ENCODE measurements at regions not wholly inside any gene's neighbourhood (a gene's known extent, or its start where the extent isn't known, plus 50 kb on each side); places are given as distances from the start of the nearest gene placed in this dataset.

DNA sequence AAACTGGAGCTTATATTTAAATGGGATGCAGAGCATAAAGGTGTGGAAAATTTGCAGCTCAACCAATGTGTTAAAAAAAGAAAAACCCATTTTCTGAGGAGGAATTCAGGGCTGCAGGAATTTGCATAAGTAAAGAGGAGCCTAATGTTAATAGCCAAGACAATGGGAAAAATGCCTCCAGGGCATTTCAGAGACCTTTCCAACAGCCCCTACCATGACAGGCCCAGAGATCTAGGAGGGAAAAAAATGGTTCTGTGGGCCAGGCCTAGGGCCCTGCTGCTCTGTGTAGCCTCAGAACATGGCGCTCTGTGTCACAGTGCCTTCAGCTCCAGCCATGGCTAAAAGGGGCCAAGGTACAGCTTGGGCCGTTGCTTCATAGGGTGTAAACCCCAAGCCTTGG lies 719.7 kb upstream of the ACVR2A start:
- no peak overlapping the region for H3K27ac Mint-ChIP-seq
- no peaks in the 10 kb centered on the region for H3K4me1 Mint-ChIP-seq
- no peak overlapping the region for H3K4me3 Mint-ChIP-seq
- peaks cover 3% of the 10 kb centered on the region for H3K27me3 Mint-ChIP-seq (ENCODE audit: low read depth)
- TF ChIP-seq, protein P1, sequence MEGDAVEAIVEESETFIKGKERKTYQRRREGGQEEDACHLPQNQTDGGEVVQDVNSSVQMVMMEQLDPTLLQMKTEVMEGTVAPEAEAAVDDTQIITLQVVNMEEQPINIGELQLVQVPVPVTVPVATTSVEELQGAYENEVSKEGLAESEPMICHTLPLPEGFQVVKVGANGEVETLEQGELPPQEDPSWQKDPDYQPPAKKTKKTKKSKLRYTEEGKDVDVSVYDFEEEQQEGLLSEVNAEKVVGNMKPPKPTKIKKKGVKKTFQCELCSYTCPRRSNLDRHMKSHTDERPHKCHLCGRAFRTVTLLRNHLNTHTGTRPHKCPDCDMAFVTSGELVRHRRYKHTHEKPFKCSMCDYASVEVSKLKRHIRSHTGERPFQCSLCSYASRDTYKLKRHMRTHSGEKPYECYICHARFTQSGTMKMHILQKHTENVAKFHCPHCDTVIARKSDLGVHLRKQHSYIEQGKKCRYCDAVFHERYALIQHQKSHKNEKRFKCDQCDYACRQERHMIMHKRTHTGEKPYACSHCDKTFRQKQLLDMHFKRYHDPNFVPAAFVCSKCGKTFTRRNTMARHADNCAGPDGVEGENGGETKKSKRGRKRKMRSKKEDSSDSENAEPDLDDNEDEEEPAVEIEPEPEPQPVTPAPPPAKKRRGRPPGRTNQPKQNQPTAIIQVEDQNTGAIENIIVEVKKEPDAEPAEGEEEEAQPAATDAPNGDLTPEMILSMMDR (IDR thresholded peaks at IDR 0.05; ENCODE audit: unreplicated experiment in 3 of 3): no peak
- H3K36me3 Mint-ChIP-seq (ENCODE audit: low read depth): no peaks in the 10 kb centered on the region
- H3K9me3 Mint-ChIP-seq: peaks cover 28% of the 10 kb centered on the region

DNA sequence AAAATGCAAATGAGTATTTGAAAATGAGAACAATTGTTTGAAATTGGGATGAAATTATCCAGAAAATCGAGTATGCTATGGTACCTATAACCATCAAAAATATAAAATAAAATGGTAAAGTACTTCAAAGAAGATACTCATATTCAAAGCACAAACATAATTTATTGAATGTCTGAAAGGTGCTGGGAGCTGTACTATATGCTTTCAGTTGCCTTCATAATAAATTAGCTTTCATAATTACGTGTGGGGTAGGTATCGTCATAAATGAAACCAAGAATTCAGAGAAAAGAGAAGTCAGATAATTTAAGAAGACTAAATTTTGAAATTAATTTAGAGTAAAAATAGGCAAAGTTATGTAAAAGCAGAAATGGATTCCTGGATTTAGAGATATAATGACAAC lies 721.9 kb upstream of the ACVR2A start:
- Mint-ChIP-seq H3K4me3 (no peak overlapping the region), H3K9me3 (peaks cover 27% of the 10 kb centered on the region), H3K4me1 (no peaks in the 10 kb centered on the region), H3K27me3 (ENCODE audit: low read depth) (no peaks in the 10 kb centered on the region), H3K27ac (no peak overlapping the region), H3K36me3 (ENCODE audit: low read depth) (no peaks in the 10 kb centered on the region)
- TF ChIP-seq, protein P1 (IDR thresholded peaks at IDR 0.05; ENCODE audit: unreplicated experiment in 3 of 3): no peak

DNA sequence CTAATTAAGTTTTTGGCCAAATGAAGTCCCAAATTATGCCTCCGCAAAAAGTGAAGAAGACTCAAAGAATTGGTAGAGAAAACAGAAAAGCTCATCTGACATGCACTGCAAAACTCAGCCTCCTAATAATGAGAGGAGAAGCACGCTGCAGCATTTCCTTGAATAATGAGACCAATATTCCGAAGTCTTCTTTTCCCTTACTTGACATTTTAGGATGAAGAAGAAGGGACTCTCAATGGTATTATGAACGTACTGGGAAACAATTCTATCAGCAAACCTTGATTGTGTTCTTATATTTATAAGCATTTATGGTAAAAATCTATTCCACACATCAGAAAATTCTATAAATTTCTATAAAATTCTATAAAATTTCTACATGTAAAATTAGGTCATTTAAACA lies 733.9 kb upstream of the ACVR2A start:
- TF ChIP-seq, protein P1 (IDR thresholded peaks at IDR 0.05; ENCODE audit: unreplicated experiment in 3 of 3): no peak
- no peaks in the 10 kb centered on the region for H3K36me3 Mint-ChIP-seq (ENCODE audit: low read depth)
- no peaks in the 10 kb centered on the region for H3K4me1 Mint-ChIP-seq
- H3K4me3 Mint-ChIP-seq: no peak overlapping the region
- no peaks in the 10 kb centered on the region for H3K27me3 Mint-ChIP-seq (ENCODE audit: low read depth)
- no peaks in the 10 kb centered on the region for H3K9me3 Mint-ChIP-seq
- H3K27ac Mint-ChIP-seq: no peak overlapping the region

DNA sequence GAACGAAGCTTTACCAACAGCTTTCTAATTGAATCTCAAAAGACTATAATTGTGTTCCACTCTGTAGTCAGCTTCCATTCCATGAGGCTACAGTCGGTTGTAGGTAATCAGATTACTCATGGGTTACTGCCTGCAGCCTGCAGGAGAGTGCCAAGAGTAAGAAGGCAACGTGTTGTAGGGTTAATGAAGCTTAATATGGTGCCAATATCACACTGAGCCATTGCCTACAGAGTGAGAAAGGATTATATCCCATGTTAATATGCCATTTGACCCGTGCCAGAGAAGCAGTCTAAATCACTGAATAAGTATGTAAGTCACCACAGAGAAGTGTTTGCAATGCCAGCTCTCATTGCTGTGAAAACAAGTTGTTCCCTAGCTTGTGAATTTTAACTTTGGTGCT lies 734.5 kb upstream of the ACVR2A start:
- Mint-ChIP-seq H3K36me3 (ENCODE audit: low read depth) (no peaks in the 10 kb centered on the region), H3K4me1 (no peaks in the 10 kb centered on the region), H3K9me3 (no peaks in the 10 kb centered on the region), H3K27ac (no peak overlapping the region), H3K4me3 (no peak overlapping the region), H3K27me3 (ENCODE audit: low read depth) (no peaks in the 10 kb centered on the region)
- TF ChIP-seq, protein P1 (IDR thresholded peaks at IDR 0.05; ENCODE audit: unreplicated experiment in 3 of 3): no peak

DNA sequence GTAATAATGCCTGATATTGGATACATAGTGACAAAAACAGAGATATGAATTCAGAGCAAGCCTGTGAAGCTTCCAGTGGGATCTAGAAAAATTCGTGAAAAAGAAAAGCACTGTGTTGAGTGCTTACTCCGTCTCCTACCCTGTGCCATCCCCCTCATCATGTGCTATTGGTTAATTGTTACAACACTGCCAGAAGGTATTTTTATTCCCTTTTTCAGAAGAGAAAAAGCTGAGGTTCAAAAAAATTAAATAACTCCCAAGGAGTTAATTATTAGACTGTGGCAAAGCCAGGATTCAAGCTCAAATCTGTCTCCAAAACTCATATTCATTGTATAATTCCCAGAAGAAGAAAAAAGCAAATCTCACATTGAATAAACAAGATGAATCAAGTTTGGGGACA lies 735.5 kb upstream of the ACVR2A start:
- no peaks in the 10 kb centered on the region for H3K9me3 Mint-ChIP-seq
- TF ChIP-seq, protein P1 (IDR thresholded peaks at IDR 0.05; ENCODE audit: unreplicated experiment in 3 of 3): no peak
- peak overlapping the region; percentile 11 to 73 (median 45) for H3K27ac Mint-ChIP-seq
- no peaks in the 10 kb centered on the region for H3K36me3 Mint-ChIP-seq (ENCODE audit: low read depth)
- H3K27me3 Mint-ChIP-seq (ENCODE audit: low read depth): no peaks in the 10 kb centered on the region
- no peak overlapping the region for H3K4me3 Mint-ChIP-seq
- no peaks in the 10 kb centered on the region for H3K4me1 Mint-ChIP-seq

DNA sequence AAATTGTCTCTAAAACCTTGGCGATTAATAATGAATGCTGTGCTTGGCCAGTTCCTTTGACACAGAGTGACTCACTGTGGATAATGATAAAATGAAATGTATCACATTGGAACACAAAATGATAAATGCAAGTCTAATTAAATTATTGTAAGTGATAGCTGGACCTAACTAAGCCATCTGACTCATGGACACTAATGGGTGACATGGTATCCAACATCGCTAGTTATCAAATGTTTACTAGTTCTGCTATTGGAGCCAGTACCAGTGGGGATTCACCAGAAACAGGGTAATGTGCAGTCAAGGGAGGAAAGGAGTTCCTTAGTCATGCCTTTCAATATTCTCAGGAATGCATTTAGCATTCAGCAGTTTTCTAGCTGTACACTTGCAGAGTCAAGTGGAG lies 736.3 kb upstream of the ACVR2A start:
- Mint-ChIP-seq H3K4me3 (no peak overlapping the region), H3K27ac (peak overlapping the region in 2 of 3 experiments; percentile 10 to 45), H3K4me1 (no peaks in the 10 kb centered on the region), H3K36me3 (ENCODE audit: low read depth) (no peaks in the 10 kb centered on the region), H3K27me3 (ENCODE audit: low read depth) (no peaks in the 10 kb centered on the region), H3K9me3 (no peaks in the 10 kb centered on the region)
- TF ChIP-seq, protein P1 (IDR thresholded peaks at IDR 0.05; ENCODE audit: unreplicated experiment in 3 of 3): no peak
